ENCODE measurements at regions not wholly inside any gene's neighbourhood (a gene's known extent, or its start where the extent isn't known, plus 50 kb on each side); places are given as distances from the start of the nearest gene placed in this dataset.

GRCh38 chr1:87599569-87599968, 270.9 kb downstream of the LMO4 start:
- Histone ChIP-seq H3K27me3 (ENCODE audit: control insufficient read depth in 5 of 5, insufficient read depth in 4 of 5, low read length in 5 of 5) (no peaks in the 10 kb centered on the region), H3K27ac (ENCODE audit: low read depth, low read length) (no peak overlapping the region), H3K9ac (ENCODE audit: low read length in 5 of 5) (no peak overlapping the region), H3K36me3 (ENCODE audit: control insufficient read depth in 5 of 5, insufficient read depth in 5 of 5, low read length in 5 of 5) (no peaks in the 10 kb centered on the region), H3K4me1 (ENCODE audit: control insufficient read depth in 5 of 5, insufficient read depth in 5 of 5, low read length in 5 of 5) (peaks cover 0 to 13% (median 3%) of the 10 kb centered on the region in 5 donors), H3K4me3 (ENCODE audit: low read depth in 1 of 5, low read length in 5 of 5) (no peak overlapping the region), H3K9me3 (ENCODE audit: control insufficient read depth in 5 of 5, low read length in 5 of 5) (peaks cover 0 to 2% (median 0%) of the 10 kb centered on the region in 5 donors)

- H3K4me1 ChIP-seq (ENCODE audit: control insufficient read depth in 5 of 5, insufficient read depth in 5 of 5, low read length in 5 of 5): peaks cover 0 to 13% (median under 1%) of the 10 kb centered on the region in 5 donors
- peaks cover 0 to 2% (median 0%) of the 10 kb centered on the region in 5 donors for H3K9me3 ChIP-seq (ENCODE audit: control insufficient read depth in 5 of 5, low read length in 5 of 5)
- no peaks in the 10 kb centered on the region for H3K27me3 ChIP-seq (ENCODE audit: control insufficient read depth in 5 of 5, insufficient read depth in 4 of 5, low read length in 5 of 5)
- no peaks in the 10 kb centered on the region for H3K36me3 ChIP-seq (ENCODE audit: control insufficient read depth in 5 of 5, insufficient read depth in 5 of 5, low read length in 5 of 5)
- H3K27ac ChIP-seq (ENCODE audit: low read depth, low read length): no peak overlapping the region
- H3K4me3 ChIP-seq (ENCODE audit: low read depth in 1 of 5, low read length in 5 of 5): no peak overlapping the region
- no peak overlapping the region for H3K9ac ChIP-seq (ENCODE audit: low read length in 5 of 5)
Observed at GRCh38 chr1:87600055-87600850, 271.6 kb downstream of the LMO4 start.

- Histone ChIP-seq H3K36me3 (ENCODE audit: control insufficient read depth in 5 of 5, insufficient read depth in 5 of 5, low read length in 5 of 5) (no peaks in the 10 kb centered on the region), H3K27ac (ENCODE audit: low read depth, low read length) (no peak overlapping the region), H3K27me3 (ENCODE audit: control insufficient read depth in 5 of 5, insufficient read depth in 4 of 5, low read length in 5 of 5) (no peaks in the 10 kb centered on the region), H3K4me1 (ENCODE audit: control insufficient read depth in 5 of 5, insufficient read depth in 5 of 5, low read length in 5 of 5) (peaks cover 0 to 13% (median 0%) of the 10 kb centered on the region in 5 donors), H3K9ac (ENCODE audit: low read length in 5 of 5) (no peak overlapping the region), H3K9me3 (ENCODE audit: control insufficient read depth in 5 of 5, low read length in 5 of 5) (peaks cover 0 to 3% (median 0%) of the 10 kb centered on the region in 5 donors), H3K4me3 (ENCODE audit: low read depth in 1 of 5, low read length in 5 of 5) (no peak overlapping the region)
Observed at GRCh38 chr1:87600854-87601253, 272.2 kb downstream of the LMO4 start.

GRCh38 chr1:87603626-87604025, 274.9 kb downstream of the LMO4 start:
- Histone ChIP-seq H3K27ac (ENCODE audit: low read depth, low read length) (no peak overlapping the region), H3K4me1 (ENCODE audit: control insufficient read depth in 5 of 5, insufficient read depth in 5 of 5, low read length in 5 of 5) (peaks cover 0 to 6% (median 0%) of the 10 kb centered on the region in 5 donors), H3K4me3 (ENCODE audit: low read depth in 1 of 5, low read length in 5 of 5) (no peak overlapping the region), H3K9me3 (ENCODE audit: control insufficient read depth in 5 of 5, low read length in 5 of 5) (peaks cover 0 to 5% (median 0%) of the 10 kb centered on the region in 5 donors), H3K27me3 (ENCODE audit: control insufficient read depth in 5 of 5, insufficient read depth in 4 of 5, low read length in 5 of 5) (no peaks in the 10 kb centered on the region), H3K9ac (ENCODE audit: low read length in 5 of 5) (no peak overlapping the region), H3K36me3 (ENCODE audit: control insufficient read depth in 5 of 5, insufficient read depth in 5 of 5, low read length in 5 of 5) (no peaks in the 10 kb centered on the region)

GRCh38 chr1:87612956-87613355, 284.3 kb downstream of the LMO4 start:
- Histone ChIP-seq H3K4me1 (ENCODE audit: control insufficient read depth in 5 of 5, insufficient read depth in 5 of 5, low read length in 5 of 5) (no peaks in the 10 kb centered on the region), H3K9ac (ENCODE audit: low read length in 5 of 5) (no peak overlapping the region), H3K36me3 (ENCODE audit: control insufficient read depth in 5 of 5, insufficient read depth in 5 of 5, low read length in 5 of 5) (no peaks in the 10 kb centered on the region), H3K27ac (ENCODE audit: low read depth, low read length) (no peak overlapping the region), H3K9me3 (ENCODE audit: control insufficient read depth in 5 of 5, low read length in 5 of 5) (no peaks in the 10 kb centered on the region), H3K4me3 (ENCODE audit: low read depth in 1 of 5, low read length in 5 of 5) (no peak overlapping the region), H3K27me3 (ENCODE audit: control insufficient read depth in 5 of 5, insufficient read depth in 4 of 5, low read length in 5 of 5) (no peaks in the 10 kb centered on the region)

GRCh38 chr1:87615491-87615890, 286.8 kb downstream of the LMO4 start:
- Histone ChIP-seq H3K4me1 (ENCODE audit: control insufficient read depth in 5 of 5, insufficient read depth in 5 of 5, low read length in 5 of 5) (no peaks in the 10 kb centered on the region), H3K27me3 (ENCODE audit: control insufficient read depth in 5 of 5, insufficient read depth in 4 of 5, low read length in 5 of 5) (no peaks in the 10 kb centered on the region), H3K9me3 (ENCODE audit: control insufficient read depth in 5 of 5, low read length in 5 of 5) (peaks cover 0 to 7% (median 6%) of the 10 kb centered on the region in 5 donors), H3K9ac (ENCODE audit: low read length in 5 of 5) (no peak overlapping the region), H3K36me3 (ENCODE audit: control insufficient read depth in 5 of 5, insufficient read depth in 5 of 5, low read length in 5 of 5) (no peaks in the 10 kb centered on the region), H3K4me3 (ENCODE audit: low read depth in 1 of 5, low read length in 5 of 5) (no peak overlapping the region), H3K27ac (ENCODE audit: low read depth, low read length) (no peak overlapping the region)

GRCh38 chr1:87615901-87616300, 287.2 kb downstream of the LMO4 start:
- Histone ChIP-seq H3K27ac (ENCODE audit: low read depth, low read length) (no peak overlapping the region), H3K27me3 (ENCODE audit: control insufficient read depth in 5 of 5, insufficient read depth in 4 of 5, low read length in 5 of 5) (no peaks in the 10 kb centered on the region)

GRCh38 chr1:87620807-87621206, 292.1 kb downstream of the LMO4 start:
- H3K27ac ChIP-seq (ENCODE audit: low read depth, low read length): no peak overlapping the region
- no peaks in the 10 kb centered on the region for H3K27me3 ChIP-seq (ENCODE audit: control insufficient read depth in 5 of 5, insufficient read depth in 4 of 5, low read length in 5 of 5)
- H3K9me3 ChIP-seq (ENCODE audit: control insufficient read depth in 5 of 5, low read length in 5 of 5): peaks cover 0 to 7% (median 6%) of the 10 kb centered on the region in 5 donors
- H3K4me1 ChIP-seq (ENCODE audit: control insufficient read depth in 5 of 5, insufficient read depth in 5 of 5, low read length in 5 of 5): no peaks in the 10 kb centered on the region
- no peak overlapping the region for H3K4me3 ChIP-seq (ENCODE audit: low read depth in 1 of 5, low read length in 5 of 5)
- no peak overlapping the region for H3K9ac ChIP-seq (ENCODE audit: low read length in 5 of 5)
- no peaks in the 10 kb centered on the region for H3K36me3 ChIP-seq (ENCODE audit: control insufficient read depth in 5 of 5, insufficient read depth in 5 of 5, low read length in 5 of 5)

More at GRCh38 chr1:87615901-87616300, 287.2 kb downstream of the LMO4 start:
- H3K4me3 ChIP-seq (ENCODE audit: low read depth in 1 of 5, low read length in 5 of 5): no peak overlapping the region
- H3K4me1 ChIP-seq (ENCODE audit: control insufficient read depth in 5 of 5, insufficient read depth in 5 of 5, low read length in 5 of 5): no peaks in the 10 kb centered on the region
- no peak overlapping the region for H3K9ac ChIP-seq (ENCODE audit: low read length in 5 of 5)
- H3K9me3 ChIP-seq (ENCODE audit: control insufficient read depth in 5 of 5, low read length in 5 of 5): peaks cover 0 to 7% (median 6%) of the 10 kb centered on the region in 5 donors
- H3K36me3 ChIP-seq (ENCODE audit: control insufficient read depth in 5 of 5, insufficient read depth in 5 of 5, low read length in 5 of 5): no peaks in the 10 kb centered on the region

GRCh38 chr1:87629673-87630072, 301.0 kb downstream of the LMO4 start:
- Histone ChIP-seq H3K27me3 (ENCODE audit: control insufficient read depth in 5 of 5, insufficient read depth in 4 of 5, low read length in 5 of 5) (no peaks in the 10 kb centered on the region), H3K27ac (ENCODE audit: low read depth, low read length) (no peak overlapping the region), H3K9me3 (ENCODE audit: control insufficient read depth in 5 of 5, low read length in 5 of 5) (peaks cover 0 to 6% (median 3%) of the 10 kb centered on the region in 5 donors), H3K4me1 (ENCODE audit: control insufficient read depth in 5 of 5, insufficient read depth in 5 of 5, low read length in 5 of 5) (no peaks in the 10 kb centered on the region), H3K36me3 (ENCODE audit: control insufficient read depth in 5 of 5, insufficient read depth in 5 of 5, low read length in 5 of 5) (no peaks in the 10 kb centered on the region), H3K4me3 (ENCODE audit: low read depth in 1 of 5, low read length in 5 of 5) (no peak overlapping the region), H3K9ac (ENCODE audit: low read length in 5 of 5) (no peak overlapping the region)

GRCh38 chr1:87632232-87632631, 303.6 kb downstream of the LMO4 start:
- Histone ChIP-seq H3K9ac (ENCODE audit: low read length in 5 of 5) (no peak overlapping the region), H3K4me1 (ENCODE audit: control insufficient read depth in 5 of 5, insufficient read depth in 5 of 5, low read length in 5 of 5) (no peaks in the 10 kb centered on the region), H3K4me3 (ENCODE audit: low read depth in 1 of 5, low read length in 5 of 5) (no peak overlapping the region), H3K27ac (ENCODE audit: low read depth, low read length) (no peak overlapping the region), H3K9me3 (ENCODE audit: control insufficient read depth in 5 of 5, low read length in 5 of 5) (peaks cover 0 to 12% (median 9%) of the 10 kb centered on the region in 5 donors), H3K36me3 (ENCODE audit: control insufficient read depth in 5 of 5, insufficient read depth in 5 of 5, low read length in 5 of 5) (no peaks in the 10 kb centered on the region), H3K27me3 (ENCODE audit: control insufficient read depth in 5 of 5, insufficient read depth in 4 of 5, low read length in 5 of 5) (no peaks in the 10 kb centered on the region)

Measured in subcutaneous abdominal adipose tissue (tissue), 5 donors.